H9 (cell line): ENCODE measurements at regions not wholly inside any gene's neighbourhood (a gene's known extent, or its start where the extent isn't known, plus 50 kb on each side); places are given as distances from the start of the nearest gene placed in this dataset.

Source experiments
- DNase-seq: peaks from one replicate; pipeline ENCODE4 v3.0.0-alpha.2; 2017
- H2AFZ ChIP-seq: one replicate; pipeline ENCODE4 v1.6.1; 2013; ENCODE audit warnings: mild to moderate bottlenecking, low read length, control low read depth, moderate library complexity
- H2AK5ac ChIP-seq: 2 replicates; pipeline ENCODE4 v1.6.1; 2013; ENCODE audit warnings: low read length, control low read depth, mixed read lengths; ENCODE audit not compliant: insufficient read length
- H2BK120ac ChIP-seq: one replicate; pipeline ENCODE4 v1.6.1; 2013; ENCODE audit warnings: low read depth, mild to moderate bottlenecking, low read length, control low read depth, inconsistent platforms; ENCODE audit not compliant: poor library complexity, severe bottlenecking
- H2BK12ac ChIP-seq: 2 replicates; pipeline ENCODE4 v1.6.1; 2013; ENCODE audit warnings: low read length, control low read depth, mixed read lengths, low read depth; ENCODE audit not compliant: insufficient read length
- H2BK15ac ChIP-seq: 2 replicates; pipeline ENCODE4 v1.6.1; 2013; ENCODE audit warnings: low read depth, low read length, control low read depth
- H2BK20ac ChIP-seq: one replicate; pipeline ENCODE4 v1.6.1; 2013; ENCODE audit warnings: low read depth, mild to moderate bottlenecking, low read length, control low read depth, inconsistent platforms; ENCODE audit not compliant: poor library complexity, severe bottlenecking
- H2BK5ac ChIP-seq: 2 replicates; pipeline ENCODE4 v1.6.1; 2013; ENCODE audit warnings: low read length, control low read depth, mixed read lengths; ENCODE audit not compliant: insufficient read length
- H3K14ac ChIP-seq: 2 replicates; pipeline ENCODE4 v1.6.1; 2013; ENCODE audit warnings: low read length, control low read depth; ENCODE audit not compliant: insufficient read depth
- H3K18ac ChIP-seq: 2 replicates; pipeline ENCODE4 v1.6.1; 2013; ENCODE audit warnings: low read depth, mild to moderate bottlenecking, mixed read lengths, low read length, control low read depth; ENCODE audit not compliant: insufficient read length
- H3K23ac ChIP-seq: 2 replicates; pipeline ENCODE4 v1.6.1; 2013; ENCODE audit warnings: low read length, control low read depth, mixed read lengths, low read depth; ENCODE audit not compliant: insufficient read length
- H3K23me2 ChIP-seq: 2 replicates; pipeline ENCODE4 v1.6.1; 2013; ENCODE audit warnings: low read depth, mild to moderate bottlenecking, mixed read lengths, low read length, control low read depth; ENCODE audit not compliant: insufficient read length, poor library complexity, severe bottlenecking
- H3K27ac ChIP-seq: 2 replicates; pipeline ENCODE4 v1.5.1; 2013; ENCODE audit warnings: low read length, control low read depth, mixed read lengths, low read depth; ENCODE audit not compliant: insufficient read length
- H3K27me3 ChIP-seq: 2 replicates; pipeline ENCODE4 v1.6.1; 2013; ENCODE audit warnings: low read length, control low read depth, inconsistent platforms; ENCODE audit not compliant: insufficient read depth
- H3K4ac ChIP-seq: 2 replicates; pipeline ENCODE4 v1.6.1; 2013; ENCODE audit warnings: low read depth, mild to moderate bottlenecking, control low read depth, inconsistent platforms, low read length, moderate library complexity
- H3K4me1 ChIP-seq: 2 replicates; pipeline ENCODE4 v1.6.1; 2013; ENCODE audit warnings: low read length, control low read depth, inconsistent platforms; ENCODE audit not compliant: insufficient read depth
- H3K4me2 ChIP-seq: 2 replicates; pipeline ENCODE4 v1.6.1; 2013; ENCODE audit warnings: low read length, control low read depth, mixed read lengths; ENCODE audit not compliant: insufficient read length, insufficient read depth
- H3K56ac ChIP-seq: 2 replicates; pipeline ENCODE4 v1.6.1; 2013; ENCODE audit warnings: low read depth, mild to moderate bottlenecking, mixed read lengths, low read length, control low read depth; ENCODE audit not compliant: insufficient read length
- H3K79me1 ChIP-seq: 2 replicates; pipeline ENCODE4 v1.6.1; 2013; ENCODE audit warnings: low read depth, mild to moderate bottlenecking, moderate library complexity, low read length, control low read depth, inconsistent platforms; ENCODE audit not compliant: insufficient read depth, poor library complexity, severe bottlenecking
- H3K79me2 ChIP-seq: 2 replicates; pipeline ENCODE4 v1.6.1; 2013; ENCODE audit warnings: low read length, control low read depth, inconsistent platforms; ENCODE audit not compliant: insufficient read depth
- H3K9ac ChIP-seq: 2 replicates; pipeline ENCODE4 v1.6.1; 2013; ENCODE audit warnings: low read length, control low read depth, mixed read lengths; ENCODE audit not compliant: insufficient read length; ENCODE audit errors: extremely low read depth
- H3K9me3 ChIP-seq: one replicate; pipeline ENCODE4 v1.6.1; 2013; ENCODE audit warnings: low read depth, low read length, inconsistent platforms; ENCODE audit not compliant: control insufficient read depth
- H3T11ph ChIP-seq: one replicate; pipeline ENCODE4 v1.6.1; 2013; ENCODE audit warnings: mild to moderate bottlenecking, low read length, control low read depth, inconsistent platforms
- H4K20me1 ChIP-seq: one replicate; pipeline ENCODE4 v1.6.1; 2013; ENCODE audit not compliant: control insufficient read depth, insufficient read length, insufficient read depth
- H4K5ac ChIP-seq: 2 replicates; pipeline ENCODE4 v1.6.1; 2013; ENCODE audit warnings: low read depth, mild to moderate bottlenecking, mixed read lengths, low read length, control low read depth; ENCODE audit not compliant: insufficient read length
- H4K8ac ChIP-seq: replicated peaks from 2 replicates; pipeline ENCODE4 v1.6.1; 2013; ENCODE audit warnings: low read length, control low read depth, mixed read lengths, low read depth; ENCODE audit not compliant: insufficient read length
- H4K91ac ChIP-seq: 2 replicates; pipeline ENCODE4 v1.6.1; 2013; ENCODE audit warnings: low read depth, mild to moderate bottlenecking, moderate library complexity, mixed read lengths, low read length, control low read depth; ENCODE audit not compliant: insufficient read length
- H3K27ac Mint-ChIP-seq, 3 experiments: 2 replicates in 2 of 3; 3 replicates in 1 of 3; pipeline ENCODE4 v1.8.0; 2020 to 2021; ENCODE audit warnings: mixed read lengths in 3 of 3, mild to moderate bottlenecking in 1 of 3, moderate library complexity in 1 of 3
- H3K27me3 Mint-ChIP-seq: 2 replicates; pipeline ENCODE4 v1.8.0; 2021; ENCODE audit warnings: low read depth, mild to moderate bottlenecking, moderate library complexity, mixed read lengths
- H3K36me3 Mint-ChIP-seq, 3 experiments: 2 replicates in 2 of 3; 3 replicates in 1 of 3; pipeline ENCODE4 v1.8.0; 2020 to 2021; ENCODE audit warnings: low read depth in 3 of 3, mixed read lengths in 3 of 3; ENCODE audit not compliant: insufficient read depth in 1 of 3
- H3K4me1 Mint-ChIP-seq, 2 experiments: 2 replicates each; pipeline ENCODE4 v1.8.0; 2020; ENCODE audit warnings: mixed read lengths in 2 of 2
- H3K4me3 Mint-ChIP-seq, 2 experiments: 2 replicates in 1 of 2; 3 replicates in 1 of 2; pipeline ENCODE4 v1.8.0; 2020 to 2021; ENCODE audit warnings: mild to moderate bottlenecking in 2 of 2, mixed read lengths in 2 of 2, moderate library complexity in 1 of 2
- H3K9me3 Mint-ChIP-seq, 2 experiments: 2 replicates in 1 of 2; 3 replicates in 1 of 2; pipeline ENCODE4 v1.8.0; 2020; ENCODE audit warnings: mild to moderate bottlenecking in 2 of 2, mixed read lengths in 2 of 2, moderate library complexity in 1 of 2
- WGBS: extraction: QIAGEN DNeasy Blood & Tissue Kit; methylation state at CpG from one replicate; pipeline ENCODE4 v1.1.7; 2013; ENCODE audit warnings: missing lambda C conversion rate, low lambda C conversion rate, mixed read lengths; ENCODE audit not compliant: insufficient read length; ENCODE audit errors: extremely low coverage; 5-methylcytosine and 5-hydroxymethylcytosine counted together
- TF ChIP-seq, protein P1 (sequence below): fragments of 200-600 bp; sonication (generic); conservative IDR thresholded peaks from 3 replicates; pipeline ENCODE4 v1.8.0; 2021; ENCODE audit warnings: antibody characterized with exemption, mild to moderate bottlenecking

DNA sequence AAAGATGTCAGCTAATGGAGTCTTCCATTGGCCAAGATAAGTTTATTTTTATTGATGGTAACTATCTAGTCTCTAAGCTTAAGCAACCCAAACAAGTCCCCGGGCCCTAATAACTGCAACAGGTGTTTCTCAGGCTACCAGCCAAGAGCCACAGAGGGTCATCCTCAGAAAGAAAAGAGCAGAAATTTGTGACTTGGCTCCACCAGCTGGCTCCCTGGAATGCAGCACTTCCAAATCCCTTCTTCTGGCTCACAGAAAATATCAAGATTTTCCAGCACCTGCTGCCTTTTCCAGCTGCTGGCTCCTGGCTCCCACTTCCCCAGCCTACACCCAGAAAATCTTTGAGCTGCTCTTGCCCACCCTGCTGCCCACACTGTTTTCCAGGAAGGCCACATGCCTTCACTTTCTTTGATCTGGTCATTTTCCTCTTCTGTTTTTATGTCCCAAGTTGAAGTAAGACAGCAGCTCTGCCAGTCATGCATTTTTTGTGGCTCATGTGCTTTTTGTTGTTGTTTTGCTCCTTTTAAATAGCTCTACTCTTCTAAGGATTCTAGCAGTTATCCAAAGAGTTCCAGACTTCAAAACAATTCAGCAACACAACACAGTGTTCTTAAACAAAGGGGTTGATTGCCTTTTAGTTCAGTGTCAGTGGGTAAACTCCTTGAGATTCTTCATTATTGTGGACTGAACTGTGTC is 151.0 kb upstream of the SMLR1 start:
- Histone ChIP-seq H2AFZ (no peak overlapping the region), H2BK5ac (no peak overlapping the region), H3K79me2 (no peaks in the 10 kb centered on the region), H2BK15ac (no peak overlapping the region), H2BK12ac (no peak overlapping the region), H4K20me1 (no peaks in the 10 kb centered on the region), H3K9ac (no peak overlapping the region), H3K4me1 (no peaks in the 10 kb centered on the region), H2BK20ac (no peak overlapping the region), H4K5ac (no peak overlapping the region), H3K4me2 (no peak overlapping the region), H2AK5ac (no peak overlapping the region), H3K23ac (no peak overlapping the region), H3T11ph (no peak overlapping the region), H3K79me1 (no peaks in the 10 kb centered on the region), H3K56ac (no peak overlapping the region), H3K18ac (no peak overlapping the region), H3K27me3 (no peaks in the 10 kb centered on the region), H3K27ac (no peak overlapping the region), H2BK120ac (no peak overlapping the region), H3K4ac (no peak overlapping the region), H4K91ac (no peak overlapping the region), H3K23me2 (no peaks in the 10 kb centered on the region), H3K14ac (no peak overlapping the region), H4K8ac (no peak overlapping the region), H3K9me3 (no peaks in the 10 kb centered on the region)
- Mint-ChIP-seq H3K4me3 (no peak overlapping the region), H3K27me3 (no peaks in the 10 kb centered on the region), H3K27ac (peak overlapping the region in 1 of 3 experiments; percentile 13; a peak in 2 of 7 replicates), H3K4me1 (peaks cover 9 to 16% of the 10 kb centered on the region in 2 experiments), H3K36me3 (no peaks in the 10 kb centered on the region), H3K9me3 (no peaks in the 10 kb centered on the region; a peak in 1 of 5 replicates)
- TF ChIP-seq, protein P1, sequence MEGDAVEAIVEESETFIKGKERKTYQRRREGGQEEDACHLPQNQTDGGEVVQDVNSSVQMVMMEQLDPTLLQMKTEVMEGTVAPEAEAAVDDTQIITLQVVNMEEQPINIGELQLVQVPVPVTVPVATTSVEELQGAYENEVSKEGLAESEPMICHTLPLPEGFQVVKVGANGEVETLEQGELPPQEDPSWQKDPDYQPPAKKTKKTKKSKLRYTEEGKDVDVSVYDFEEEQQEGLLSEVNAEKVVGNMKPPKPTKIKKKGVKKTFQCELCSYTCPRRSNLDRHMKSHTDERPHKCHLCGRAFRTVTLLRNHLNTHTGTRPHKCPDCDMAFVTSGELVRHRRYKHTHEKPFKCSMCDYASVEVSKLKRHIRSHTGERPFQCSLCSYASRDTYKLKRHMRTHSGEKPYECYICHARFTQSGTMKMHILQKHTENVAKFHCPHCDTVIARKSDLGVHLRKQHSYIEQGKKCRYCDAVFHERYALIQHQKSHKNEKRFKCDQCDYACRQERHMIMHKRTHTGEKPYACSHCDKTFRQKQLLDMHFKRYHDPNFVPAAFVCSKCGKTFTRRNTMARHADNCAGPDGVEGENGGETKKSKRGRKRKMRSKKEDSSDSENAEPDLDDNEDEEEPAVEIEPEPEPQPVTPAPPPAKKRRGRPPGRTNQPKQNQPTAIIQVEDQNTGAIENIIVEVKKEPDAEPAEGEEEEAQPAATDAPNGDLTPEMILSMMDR, result peak; percentile 49
- no CpG with 5 or more reads among the region's 1 CpG for WGBS
- peak; percentile 34 for DNase-seq
